ENCODE measurements at regions not wholly inside any gene's neighbourhood (a gene's known extent, or its start where the extent isn't known, plus 50 kb on each side); places are given as distances from the start of the nearest gene placed in this dataset.

GRCh38 chr7:25288556-25289307 is 60.4 kb upstream of the NPVF start:
- ChIA-PET POLR2A (no interaction called here), CTCF (interaction anchor here (0.8 to 1.0 kb wide), 2 partner anchors 29 to 277 kb away, joined by 3 read pairs; no protein-coding TSS in a partner anchor)
- no peak for TF ChIP-seq CTCF (IDR thresholded peaks at IDR 0.05; ENCODE audit: low read depth, low read length)
- Histone ChIP-seq H3K27ac (ENCODE audit: low read depth, low read length) (no peak overlapping the region), H3K9me3 (ENCODE audit: control insufficient read depth, insufficient read depth, low read length) (no peaks in the 10 kb centered on the region), H3K4me3 (ENCODE audit: low read depth, low read length) (no peak overlapping the region), H3K27me3 (ENCODE audit: control insufficient read depth, insufficient read depth, low read length) (no peaks in the 10 kb centered on the region)
- no peak for DNase-seq (ENCODE audit: low read depth, low spot score)

GRCh38 chr7:25289518-25289917 is 61.2 kb upstream of the NPVF start:
- no peak for DNase-seq (ENCODE audit: low read depth, low spot score)
- Histone ChIP-seq H3K27me3 (ENCODE audit: control insufficient read depth, insufficient read depth, low read length) (no peaks in the 10 kb centered on the region), H3K9me3 (ENCODE audit: control insufficient read depth, insufficient read depth, low read length) (no peaks in the 10 kb centered on the region), H3K27ac (ENCODE audit: low read depth, low read length) (no peak overlapping the region), H3K4me3 (ENCODE audit: low read depth, low read length) (no peak overlapping the region)
- CTCF ChIA-PET: no interaction called here
- no peak for TF ChIP-seq CTCF (IDR thresholded peaks at IDR 0.05; ENCODE audit: low read depth, low read length)
- POLR2A ChIA-PET: no interaction called here

- CTCF ChIA-PET: no interaction called here
- no peak for TF ChIP-seq CTCF (IDR thresholded peaks at IDR 0.05; ENCODE audit: low read depth, low read length)
- POLR2A ChIA-PET: no interaction called here
- H3K27me3 ChIP-seq (ENCODE audit: control insufficient read depth, insufficient read depth, low read length): no peaks in the 10 kb centered on the region
- H3K9me3 ChIP-seq (ENCODE audit: control insufficient read depth, insufficient read depth, low read length): no peaks in the 10 kb centered on the region
- H3K27ac ChIP-seq (ENCODE audit: low read depth, low read length): no peak overlapping the region
- DNase-seq (ENCODE audit: low read depth, low spot score): no peak
- no peak overlapping the region for H3K4me3 ChIP-seq (ENCODE audit: low read depth, low read length)
Observed at GRCh38 chr7:25294624-25295023, 66.3 kb upstream of the NPVF start.

GRCh38 chr7:25295387-25295786 is 67.1 kb upstream of the NPVF start:
- TF ChIP-seq CTCF (IDR thresholded peaks at IDR 0.05; ENCODE audit: low read depth, low read length): no peak
- DNase-seq (ENCODE audit: low read depth, low spot score): no peak
- no peak overlapping the region for H3K27ac ChIP-seq (ENCODE audit: low read depth, low read length)
- no peaks in the 10 kb centered on the region for H3K9me3 ChIP-seq (ENCODE audit: control insufficient read depth, insufficient read depth, low read length)
- ChIA-PET POLR2A (no interaction called here), CTCF (no interaction called here)
- H3K4me3 ChIP-seq (ENCODE audit: low read depth, low read length): no peak overlapping the region
- H3K27me3 ChIP-seq (ENCODE audit: control insufficient read depth, insufficient read depth, low read length): no peaks in the 10 kb centered on the region

- H3K27ac ChIP-seq (ENCODE audit: low read depth, low read length): no peak overlapping the region
- CTCF ChIA-PET: interaction anchor here (0.6 to 0.7 kb wide), 2 partner anchors 24 to 116 kb away, joined by 3 to 5 read pairs; no protein-coding TSS in a partner anchor
- TF ChIP-seq CTCF (IDR thresholded peaks at IDR 0.05; ENCODE audit: low read depth, low read length): no peak
- H3K9me3 ChIP-seq (ENCODE audit: control insufficient read depth, insufficient read depth, low read length): no peaks in the 10 kb centered on the region
- POLR2A ChIA-PET: no interaction called here
- DNase-seq (ENCODE audit: low read depth, low spot score): no peak
- H3K4me3 ChIP-seq (ENCODE audit: low read depth, low read length): no peak overlapping the region
- H3K27me3 ChIP-seq (ENCODE audit: control insufficient read depth, insufficient read depth, low read length): no peaks in the 10 kb centered on the region
Observed at GRCh38 chr7:25296086-25296485, 67.8 kb upstream of the NPVF start.

Measured in AG04450 (cell line).